Upper lobe of left lung (tissue), 4 donors: ENCODE measurements at regions not wholly inside any gene's neighbourhood (a gene's known extent, or its start where the extent isn't known, plus 50 kb on each side); places are given as distances from the start of the nearest gene placed in this dataset.

Source experiments
- POLR2AphosphoS5 ChIP-seq, 2 donors: sonication (generic); formaldehyde crosslinking; IDR thresholded peaks; one replicate each; pipeline ENCODE4 v1.5.1; 2017; ENCODE audit warnings: antibody characterized with exemption in 2 of 2
- TF ChIP-seq, protein P1 (sequence below), 6 experiments: fragments of 450-650 bp in 4 of 6; fragments of 200-600 bp in 2 of 6; sonication (generic) in 2 of 6; IDR thresholded peaks; one replicate each; pipeline ENCODE4 v1.5.1; 2016 to 2019; ENCODE audit warnings: antibody characterized with exemption in 6 of 6

- TF ChIP-seq, protein P1, sequence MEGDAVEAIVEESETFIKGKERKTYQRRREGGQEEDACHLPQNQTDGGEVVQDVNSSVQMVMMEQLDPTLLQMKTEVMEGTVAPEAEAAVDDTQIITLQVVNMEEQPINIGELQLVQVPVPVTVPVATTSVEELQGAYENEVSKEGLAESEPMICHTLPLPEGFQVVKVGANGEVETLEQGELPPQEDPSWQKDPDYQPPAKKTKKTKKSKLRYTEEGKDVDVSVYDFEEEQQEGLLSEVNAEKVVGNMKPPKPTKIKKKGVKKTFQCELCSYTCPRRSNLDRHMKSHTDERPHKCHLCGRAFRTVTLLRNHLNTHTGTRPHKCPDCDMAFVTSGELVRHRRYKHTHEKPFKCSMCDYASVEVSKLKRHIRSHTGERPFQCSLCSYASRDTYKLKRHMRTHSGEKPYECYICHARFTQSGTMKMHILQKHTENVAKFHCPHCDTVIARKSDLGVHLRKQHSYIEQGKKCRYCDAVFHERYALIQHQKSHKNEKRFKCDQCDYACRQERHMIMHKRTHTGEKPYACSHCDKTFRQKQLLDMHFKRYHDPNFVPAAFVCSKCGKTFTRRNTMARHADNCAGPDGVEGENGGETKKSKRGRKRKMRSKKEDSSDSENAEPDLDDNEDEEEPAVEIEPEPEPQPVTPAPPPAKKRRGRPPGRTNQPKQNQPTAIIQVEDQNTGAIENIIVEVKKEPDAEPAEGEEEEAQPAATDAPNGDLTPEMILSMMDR (IDR thresholded peaks at IDR 0.05): no peak
- no peak for TF ChIP-seq POLR2AphosphoS5 (IDR thresholded peaks at IDR 0.05)
Measured at GRCh38 chr2:128727404-128727803, 408.7 kb upstream of the HS6ST1 start.
